ENCODE measurements at regions not wholly inside any gene's neighbourhood (a gene's known extent, or its start where the extent isn't known, plus 50 kb on each side); places are given as distances from the start of the nearest gene placed in this dataset.

DNA sequence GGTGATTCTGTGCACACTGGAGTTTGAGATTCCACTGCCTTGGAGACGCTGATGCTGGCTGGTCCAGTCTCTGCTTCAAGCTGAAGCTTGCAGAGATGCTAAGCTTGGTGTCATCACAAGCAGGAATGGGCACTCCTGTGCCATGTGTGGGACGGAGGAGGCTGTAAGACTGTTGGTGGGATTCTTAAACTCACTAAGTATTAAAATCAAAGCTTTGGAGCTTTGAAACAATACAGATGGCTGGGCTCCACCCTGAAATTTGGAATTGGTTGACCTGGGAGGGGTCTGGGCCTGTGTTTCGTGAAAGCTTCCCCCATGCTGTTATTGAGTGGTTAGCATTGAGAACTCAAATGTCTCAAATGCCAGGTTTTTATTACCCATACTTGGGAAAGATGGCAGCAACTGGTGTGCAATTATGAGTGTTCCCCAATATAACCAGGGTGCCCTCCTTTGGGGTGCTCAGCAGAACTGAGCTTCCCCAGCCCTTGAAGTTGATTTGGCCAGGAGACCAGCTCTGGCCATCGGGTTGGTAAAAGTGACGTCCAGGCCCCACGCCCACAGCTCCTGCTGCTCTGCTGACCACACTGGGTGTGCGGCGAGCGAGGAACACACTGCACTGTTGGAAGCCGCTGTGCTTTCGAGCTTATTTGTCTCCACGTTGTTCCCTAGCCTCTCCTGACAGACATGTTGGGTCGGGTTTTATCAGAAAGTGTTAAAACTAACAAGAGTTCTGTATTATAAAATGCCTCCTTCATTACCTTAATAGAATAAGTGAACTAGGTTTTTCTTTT is 377.7 kb downstream of the GLRX3 start:
- TF ChIP-seq, protein P1, sequence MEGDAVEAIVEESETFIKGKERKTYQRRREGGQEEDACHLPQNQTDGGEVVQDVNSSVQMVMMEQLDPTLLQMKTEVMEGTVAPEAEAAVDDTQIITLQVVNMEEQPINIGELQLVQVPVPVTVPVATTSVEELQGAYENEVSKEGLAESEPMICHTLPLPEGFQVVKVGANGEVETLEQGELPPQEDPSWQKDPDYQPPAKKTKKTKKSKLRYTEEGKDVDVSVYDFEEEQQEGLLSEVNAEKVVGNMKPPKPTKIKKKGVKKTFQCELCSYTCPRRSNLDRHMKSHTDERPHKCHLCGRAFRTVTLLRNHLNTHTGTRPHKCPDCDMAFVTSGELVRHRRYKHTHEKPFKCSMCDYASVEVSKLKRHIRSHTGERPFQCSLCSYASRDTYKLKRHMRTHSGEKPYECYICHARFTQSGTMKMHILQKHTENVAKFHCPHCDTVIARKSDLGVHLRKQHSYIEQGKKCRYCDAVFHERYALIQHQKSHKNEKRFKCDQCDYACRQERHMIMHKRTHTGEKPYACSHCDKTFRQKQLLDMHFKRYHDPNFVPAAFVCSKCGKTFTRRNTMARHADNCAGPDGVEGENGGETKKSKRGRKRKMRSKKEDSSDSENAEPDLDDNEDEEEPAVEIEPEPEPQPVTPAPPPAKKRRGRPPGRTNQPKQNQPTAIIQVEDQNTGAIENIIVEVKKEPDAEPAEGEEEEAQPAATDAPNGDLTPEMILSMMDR (conservative IDR thresholded peaks at IDR 0.05; ENCODE audit: low read length), result no peak
- no peak for TF ChIP-seq EZH2phosphoT487 (IDR thresholded peaks at IDR 0.05; ENCODE audit: borderline replicate concordance, low read depth, low read length)
